HepG2 (cell line): ENCODE measurements at regions not wholly inside any gene's neighbourhood (a gene's known extent, or its start where the extent isn't known, plus 50 kb on each side); places are given as distances from the start of the nearest gene placed in this dataset.

Experiments
- ATAC-seq: fragments of 200-7000 bp; cut with Tn5 transposase; 3 replicates; pipeline ENCODE4 v1.9.1; 2020; ENCODE audit warnings: mild to moderate bottlenecking, moderate library complexity
- BruUV-seq: library from RNA; stranded (reverse); fragments of 400-500 nt; replicated peaks from 2 replicates; lab custom pipeline; 2021; lab: Mats Ljungman, UMichigan
- CTCF ChIA-PET: fragments of 300-600 bp; formaldehyde crosslinking; extraction: SDS; loops from one replicate; lab custom pipeline; 2021; ENCODE audit warnings: low total read pairs, inconsistent platforms, low intra/inter-chr PET ratio; lab: Yijun Ruan, JAX
- POLR2A ChIA-PET: fragments of 350-600 bp; sonication (Branson Sonifier 250); formaldehyde crosslinking; loops from one replicate; lab custom pipeline; 2020; ENCODE audit warnings: antibody characterized with exemption, inconsistent platforms; lab: Yijun Ruan, JAX
- DNase-seq: peaks from one replicate; pipeline ENCODE4 v3.0.0-alpha.2; 2015; ENCODE audit warnings: low spot score
- FAIRE-seq: peaks from 3 replicates; lab custom pipeline; 2011; peaks lifted over from hg19 to GRCh38; lab: Jason Lieb, UNC
- H2AFZ ChIP-seq: one replicate; pipeline ENCODE4 v1.6.1; 2011; ENCODE audit warnings: low read length, inconsistent platforms
- H3K27ac ChIP-seq: fragments of 300-600 bp; 3 replicates; pipeline ENCODE4 v1.8.0; 2011; ENCODE audit warnings: mixed run types, mild to moderate bottlenecking, mixed read lengths, low read length, inconsistent platforms; ENCODE audit not compliant: insufficient read depth; ENCODE audit errors: extremely low read length
- H3K27me3 ChIP-seq, 2 experiments: fragments of 200-600 bp in 1 of 2; 2 replicates in 1 of 2; 3 replicates in 1 of 2; pipeline versions ENCODE4 v1.6.0 to v1.8.0; 2011; ENCODE audit warnings: low read length in 2 of 2, mild to moderate bottlenecking in 2 of 2, moderate library complexity in 2 of 2, inconsistent platforms in 1 of 2; ENCODE audit not compliant: insufficient read depth in 2 of 2, control insufficient read depth in 1 of 2
- H3K36me3 ChIP-seq, 2 experiments: fragments of 200-600 bp in 1 of 2; replicated peaks in 1 of 2; 2 replicates in 1 of 2; 3 replicates in 1 of 2; pipeline versions ENCODE4 v1.5.1 to v1.8.0; 2011; ENCODE audit warnings: low read length in 2 of 2, inconsistent platforms in 1 of 2; ENCODE audit not compliant: insufficient read depth in 2 of 2, control insufficient read depth in 1 of 2
- H3K4me1 ChIP-seq: 2 replicates; pipeline ENCODE4 v1.5.1; 2012; ENCODE audit warnings: low read length, inconsistent platforms; ENCODE audit not compliant: insufficient read depth
- H3K4me2 ChIP-seq: 2 replicates; pipeline ENCODE4 v1.6.0; 2011; ENCODE audit warnings: low read depth, low read length, inconsistent platforms
- H3K4me3 ChIP-seq, 3 experiments: fragments of 200-600 bp in 1 of 3; sonication (generic), shearing (Covaris generic) in 1 of 3; replicated peaks in 1 of 3; 2 replicates each; pipeline ENCODE4 v1.5.1; 2011 to 2016; ENCODE audit warnings: low read length in 3 of 3, inconsistent platforms in 2 of 3, low read depth in 2 of 3, mild to moderate bottlenecking in 2 of 3, control low read depth in 1 of 3, mixed read lengths in 1 of 3; ENCODE audit not compliant: insufficient read depth in 1 of 3
- H3K79me2 ChIP-seq: one replicate; pipeline ENCODE4 v1.6.1; 2011; ENCODE audit warnings: low read length, inconsistent platforms; ENCODE audit not compliant: insufficient read depth
- H3K9ac ChIP-seq: 2 replicates; pipeline ENCODE4 v1.6.0; 2011; ENCODE audit warnings: mild to moderate bottlenecking, low read depth, low read length, inconsistent platforms; ENCODE audit not compliant: insufficient read depth
- H3K9me3 ChIP-seq: 2 replicates; pipeline ENCODE4 v1.5.1; 2012; ENCODE audit warnings: mild to moderate bottlenecking, low read length
- H4K20me1 ChIP-seq: 2 replicates; pipeline ENCODE4 v1.6.0; 2011; ENCODE audit warnings: inconsistent platforms, mild to moderate bottlenecking, low read length, moderate library complexity; ENCODE audit not compliant: insufficient read depth
- HOXA3 ChIP-seq: sonication (generic); formaldehyde crosslinking; IDR thresholded peaks from 2 replicates; pipeline ENCODE4 v1.5.0; 2020; ENCODE audit warnings: missing genetic modification reagents
- RBM22 ChIP-seq: fragments of 200-400 bp; formaldehyde crosslinking; optimal IDR thresholded peaks from 2 replicates; pipeline ENCODE3; 2017; ENCODE audit warnings: mild to moderate bottlenecking, low read length, moderate library complexity
- RCOR2 ChIP-seq: IDR thresholded peaks from 2 replicates; pipeline ENCODE4 v1.6.1; 2016; ENCODE audit warnings: missing biosample characterization, missing genetic modification reagents
- TBP ChIP-seq: sonication (generic); formaldehyde crosslinking; IDR thresholded peaks from 2 replicates; pipeline ENCODE4 v1.5.0; 2020; ENCODE audit warnings: missing genetic modification reagents
- ZC3H4 ChIP-seq: sonication (generic); formaldehyde crosslinking; IDR thresholded peaks from 2 replicates; pipeline ENCODE4 v1.4.0; 2020; ENCODE audit warnings: missing genetic modification reagents, borderline replicate concordance
- ZNF441 ChIP-seq: sonication (generic); formaldehyde crosslinking; IDR thresholded peaks from 2 replicates; pipeline ENCODE4 v1.7.0; 2021; ENCODE audit warnings: missing genetic modification reagents, borderline replicate concordance
- ZNF678 ChIP-seq: sonication (generic); formaldehyde crosslinking; IDR thresholded peaks from 2 replicates; pipeline ENCODE4 v1.4.0; 2020; ENCODE audit warnings: mild to moderate bottlenecking, missing genetic modification reagents
- ZNF83 ChIP-seq: sonication (generic); formaldehyde crosslinking; IDR thresholded peaks from 2 replicates; pipeline ENCODE4 v1.4.0; 2020; ENCODE audit warnings: missing genetic modification reagents, mild to moderate bottlenecking, borderline replicate concordance
- WGBS: methylation state at CpG from one replicate; pipeline ENCODE4 v1.1.6; 2017; ENCODE audit warnings: low lambda C conversion rate; 5-methylcytosine and 5-hydroxymethylcytosine counted together
- in situ Hi-C: cut with HindIII; loops from 2 replicates; pipeline ENCODE4 v1.10.0; 2017; ENCODE audit warnings: low pct_unique_long_range_greater_than_20kb; ENCODE audit not compliant: extremely low pct_ligation_motif_present
- intact Hi-C: fragments of 100-400 bp; cut with micrococcal nuclease; formaldehyde crosslinking; loops from one replicate; pipeline ENCODE4 v1.10.0; 2022; ENCODE audit not compliant: unreplicated experiment
- TF ChIP-seq, protein P1 (sequence below): sonication (generic); formaldehyde crosslinking; IDR thresholded peaks from 2 replicates; pipeline ENCODE4 v1.5.0; 2020; ENCODE audit warnings: mild to moderate bottlenecking, missing genetic modification reagents, borderline replicate concordance
- TF ChIP-seq, protein P2 (sequence below), 2 experiments: IDR thresholded peaks; 2 replicates each; pipeline ENCODE4 v1.6.1; 2011 to 2012; ENCODE audit warnings: low read length in 2 of 2, borderline replicate concordance in 1 of 2, low read depth in 1 of 2, mild to moderate bottlenecking in 1 of 2, moderate library complexity in 1 of 2

DNA sequence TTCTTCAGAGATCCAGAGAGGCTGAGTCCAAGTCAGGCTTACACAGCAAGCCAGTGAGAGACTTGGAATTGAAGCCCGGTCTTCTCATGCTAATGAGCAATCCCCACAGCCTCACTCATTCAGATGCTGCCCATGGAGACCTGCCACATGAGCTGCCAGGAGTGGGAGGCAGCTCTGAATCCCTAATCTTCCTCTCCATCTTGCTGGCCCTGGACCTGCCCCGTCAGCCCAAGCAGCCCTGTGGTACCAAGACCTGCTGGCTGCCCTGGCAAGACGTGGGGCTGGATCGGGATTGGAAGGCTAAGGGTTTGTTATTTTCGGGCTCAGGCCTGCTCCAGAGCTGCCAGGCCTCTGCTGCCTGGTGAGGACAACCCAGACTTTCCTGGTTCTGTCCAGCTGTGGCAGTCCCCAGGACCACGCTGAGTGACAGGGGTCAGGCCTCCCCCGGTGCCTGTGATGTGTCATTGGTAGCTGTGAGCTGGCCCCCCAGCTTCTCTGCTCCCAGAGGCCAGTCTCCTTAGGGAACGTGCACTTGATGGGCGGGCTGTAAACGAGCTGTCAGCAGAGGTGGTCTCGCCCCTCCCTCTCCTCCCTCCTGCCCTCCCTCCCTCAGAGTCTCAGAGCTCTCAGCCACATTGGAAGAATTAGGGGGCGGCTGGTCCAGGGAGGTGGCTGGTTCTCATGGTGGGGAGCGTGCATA, 135.0 kb downstream of the FOXD2 start (continued):
- TF ChIP-seq, protein P1, sequence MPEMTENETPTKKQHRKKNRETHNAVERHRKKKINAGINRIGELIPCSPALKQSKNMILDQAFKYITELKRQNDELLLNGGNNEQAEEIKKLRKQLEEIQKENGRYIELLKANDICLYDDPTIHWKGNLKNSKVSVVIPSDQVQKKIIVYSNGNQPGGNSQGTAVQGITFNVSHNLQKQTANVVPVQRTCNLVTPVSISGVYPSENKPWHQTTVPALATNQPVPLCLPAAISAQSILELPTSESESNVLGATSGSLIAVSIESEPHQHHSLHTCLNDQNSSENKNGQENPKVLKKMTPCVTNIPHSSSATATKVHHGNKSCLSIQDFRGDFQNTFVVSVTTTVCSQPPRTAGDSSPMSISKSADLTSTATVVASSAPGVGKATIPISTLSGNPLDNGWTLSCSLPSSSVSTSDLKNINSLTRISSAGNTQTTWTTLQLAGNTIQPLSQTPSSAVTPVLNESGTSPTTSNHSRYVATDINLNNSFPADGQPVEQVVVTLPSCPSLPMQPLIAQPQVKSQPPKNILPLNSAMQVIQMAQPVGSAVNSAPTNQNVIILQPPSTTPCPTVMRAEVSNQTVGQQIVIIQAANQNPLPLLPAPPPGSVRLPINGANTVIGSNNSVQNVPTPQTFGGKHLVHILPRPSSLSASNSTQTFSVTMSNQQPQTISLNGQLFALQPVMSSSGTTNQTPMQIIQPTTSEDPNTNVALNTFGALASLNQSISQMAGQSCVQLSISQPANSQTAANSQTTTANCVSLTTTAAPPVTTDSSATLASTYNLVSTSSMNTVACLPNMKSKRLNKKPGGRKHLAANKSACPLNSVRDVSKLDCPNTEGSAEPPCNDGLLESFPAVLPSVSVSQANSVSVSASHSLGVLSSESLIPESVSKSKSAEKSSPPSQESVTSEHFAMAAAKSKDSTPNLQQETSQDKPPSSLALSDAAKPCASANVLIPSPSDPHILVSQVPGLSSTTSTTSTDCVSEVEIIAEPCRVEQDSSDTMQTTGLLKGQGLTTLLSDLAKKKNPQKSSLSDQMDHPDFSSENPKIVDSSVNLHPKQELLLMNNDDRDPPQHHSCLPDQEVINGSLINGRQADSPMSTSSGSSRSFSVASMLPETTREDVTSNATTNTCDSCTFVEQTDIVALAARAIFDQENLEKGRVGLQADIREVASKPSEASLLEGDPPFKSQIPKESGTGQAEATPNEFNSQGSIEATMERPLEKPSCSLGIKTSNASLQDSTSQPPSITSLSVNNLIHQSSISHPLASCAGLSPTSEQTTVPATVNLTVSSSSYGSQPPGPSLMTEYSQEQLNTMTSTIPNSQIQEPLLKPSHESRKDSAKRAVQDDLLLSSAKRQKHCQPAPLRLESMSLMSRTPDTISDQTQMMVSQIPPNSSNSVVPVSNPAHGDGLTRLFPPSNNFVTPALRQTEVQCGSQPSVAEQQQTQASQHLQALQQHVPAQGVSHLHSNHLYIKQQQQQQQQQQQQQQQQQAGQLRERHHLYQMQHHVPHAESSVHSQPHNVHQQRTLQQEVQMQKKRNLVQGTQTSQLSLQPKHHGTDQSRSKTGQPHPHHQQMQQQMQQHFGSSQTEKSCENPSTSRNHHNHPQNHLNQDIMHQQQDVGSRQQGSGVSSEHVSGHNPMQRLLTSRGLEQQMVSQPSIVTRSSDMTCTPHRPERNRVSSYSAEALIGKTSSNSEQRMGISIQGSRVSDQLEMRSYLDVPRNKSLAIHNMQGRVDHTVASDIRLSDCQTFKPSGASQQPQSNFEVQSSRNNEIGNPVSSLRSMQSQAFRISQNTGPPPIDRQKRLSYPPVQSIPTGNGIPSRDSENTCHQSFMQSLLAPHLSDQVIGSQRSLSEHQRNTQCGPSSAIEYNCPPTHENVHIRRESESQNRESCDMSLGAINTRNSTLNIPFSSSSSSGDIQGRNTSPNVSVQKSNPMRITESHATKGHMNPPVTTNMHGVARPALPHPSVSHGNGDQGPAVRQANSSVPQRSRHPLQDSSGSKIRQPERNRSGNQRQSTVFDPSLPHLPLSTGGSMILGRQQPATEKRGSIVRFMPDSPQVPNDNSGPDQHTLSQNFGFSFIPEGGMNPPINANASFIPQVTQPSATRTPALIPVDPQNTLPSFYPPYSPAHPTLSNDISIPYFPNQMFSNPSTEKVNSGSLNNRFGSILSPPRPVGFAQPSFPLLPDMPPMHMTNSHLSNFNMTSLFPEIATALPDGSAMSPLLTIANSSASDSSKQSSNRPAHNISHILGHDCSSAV: no peak
- TF ChIP-seq, all 625 proteins: peak for 0

DNA sequence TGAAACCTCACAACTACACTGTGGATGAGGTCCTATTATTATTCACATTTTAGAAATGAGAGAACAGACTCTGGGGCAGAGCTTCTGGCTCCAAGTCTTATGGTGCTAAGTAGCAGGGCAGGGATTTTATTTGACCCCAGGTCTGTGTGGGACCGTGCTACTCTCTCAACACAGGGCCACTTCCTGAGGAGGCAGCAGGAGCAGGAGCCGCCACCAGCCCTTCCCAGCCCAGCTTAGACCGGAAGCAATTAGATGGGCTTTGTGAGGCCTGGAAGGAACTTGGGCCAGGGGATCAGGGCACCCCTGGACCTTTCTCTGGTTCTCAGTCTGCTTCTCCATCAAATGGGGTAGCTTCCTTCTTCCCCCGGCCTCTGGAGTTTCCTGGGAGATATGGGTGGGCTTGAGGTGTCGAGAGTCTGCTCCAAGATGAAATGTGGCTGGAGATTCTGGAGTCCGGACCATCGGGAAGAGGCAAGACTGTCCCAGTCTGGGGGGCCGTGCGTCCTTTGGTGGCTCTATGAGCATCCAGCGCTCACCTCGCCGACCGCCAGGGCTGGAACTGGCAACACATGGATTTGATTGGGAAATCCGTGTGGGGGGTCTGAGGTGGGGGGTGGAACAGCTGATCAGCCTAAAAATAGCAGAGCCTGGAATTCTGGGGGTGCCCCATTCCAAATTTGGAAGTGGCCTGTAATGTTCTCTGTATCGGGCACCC, 136.8 kb downstream of the FOXD2 start:
- no peak overlapping the region for H3K27ac ChIP-seq
- H3K27me3 ChIP-seq: peaks cover 2 to 38% of the 10 kb centered on the region in 2 experiments; a peak in 3 of 5 replicates
- no peak overlapping the region for H3K4me3 ChIP-seq
- POLR2A ChIA-PET: no interaction called here
- CTCF ChIA-PET: no interaction called here
- no TSS peak for BruUV-seq
- H3K9me3 ChIP-seq: no peaks in the 10 kb centered on the region
- no peak overlapping the region for H3K9ac ChIP-seq
- no peak overlapping the region for H2AFZ ChIP-seq
- DNase-seq (no peak), FAIRE-seq (no peak), ATAC-seq (no peak)
- WGBS: 35% methylated on average over 12 of the region's 15 CpGs
- no peaks in the 10 kb centered on the region for H3K36me3 ChIP-seq
- H3K4me1 ChIP-seq: peaks cover 7% of the 10 kb centered on the region; the same call in 1 of the 2 replicates
- no peak overlapping the region for H3K4me2 ChIP-seq
- in situ Hi-C loops: no loop called here
- no peaks in the 10 kb centered on the region for H4K20me1 ChIP-seq
- H3K79me2 ChIP-seq: no peaks in the 10 kb centered on the region
- intact Hi-C loops: no loop called here
- TF ChIP-seq ZNF83 (CRISPR knock-in tag): no peak
- no peak for TF ChIP-seq HOXA3
- no peak for TF ChIP-seq ZC3H4 (CRISPR knock-in tag)
- TF ChIP-seq ZNF441 (CRISPR knock-in tag): no peak
- TF ChIP-seq TBP (CRISPR knock-in tag): no peak
- TF ChIP-seq ZNF678 (CRISPR knock-in tag): no peak
- TF ChIP-seq RCOR2 (CRISPR knock-in tag): no peak
- no peak for TF ChIP-seq RBM22
- TF ChIP-seq, protein P2, sequence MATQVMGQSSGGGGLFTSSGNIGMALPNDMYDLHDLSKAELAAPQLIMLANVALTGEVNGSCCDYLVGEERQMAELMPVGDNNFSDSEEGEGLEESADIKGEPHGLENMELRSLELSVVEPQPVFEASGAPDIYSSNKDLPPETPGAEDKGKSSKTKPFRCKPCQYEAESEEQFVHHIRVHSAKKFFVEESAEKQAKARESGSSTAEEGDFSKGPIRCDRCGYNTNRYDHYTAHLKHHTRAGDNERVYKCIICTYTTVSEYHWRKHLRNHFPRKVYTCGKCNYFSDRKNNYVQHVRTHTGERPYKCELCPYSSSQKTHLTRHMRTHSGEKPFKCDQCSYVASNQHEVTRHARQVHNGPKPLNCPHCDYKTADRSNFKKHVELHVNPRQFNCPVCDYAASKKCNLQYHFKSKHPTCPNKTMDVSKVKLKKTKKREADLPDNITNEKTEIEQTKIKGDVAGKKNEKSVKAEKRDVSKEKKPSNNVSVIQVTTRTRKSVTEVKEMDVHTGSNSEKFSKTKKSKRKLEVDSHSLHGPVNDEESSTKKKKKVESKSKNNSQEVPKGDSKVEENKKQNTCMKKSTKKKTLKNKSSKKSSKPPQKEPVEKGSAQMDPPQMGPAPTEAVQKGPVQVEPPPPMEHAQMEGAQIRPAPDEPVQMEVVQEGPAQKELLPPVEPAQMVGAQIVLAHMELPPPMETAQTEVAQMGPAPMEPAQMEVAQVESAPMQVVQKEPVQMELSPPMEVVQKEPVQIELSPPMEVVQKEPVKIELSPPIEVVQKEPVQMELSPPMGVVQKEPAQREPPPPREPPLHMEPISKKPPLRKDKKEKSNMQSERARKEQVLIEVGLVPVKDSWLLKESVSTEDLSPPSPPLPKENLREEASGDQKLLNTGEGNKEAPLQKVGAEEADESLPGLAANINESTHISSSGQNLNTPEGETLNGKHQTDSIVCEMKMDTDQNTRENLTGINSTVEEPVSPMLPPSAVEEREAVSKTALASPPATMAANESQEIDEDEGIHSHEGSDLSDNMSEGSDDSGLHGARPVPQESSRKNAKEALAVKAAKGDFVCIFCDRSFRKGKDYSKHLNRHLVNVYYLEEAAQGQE (IDR thresholded peaks at IDR 0.05; ENCODE audit: borderline replicate concordance in 1 of 2, low read depth in 1 of 2, low read length in 2 of 2): no peak
